NCI-H2107 treated with DMSO at 0.1 percent for 48 hours (cell line): ENCODE measurements at regions not wholly inside any gene's neighbourhood (a gene's known extent, or its start where the extent isn't known, plus 50 kb on each side); places are given as distances from the start of the nearest gene placed in this dataset.

Source experiments
- DNase-seq: peaks from one replicate; lab custom pipeline; 2025; ENCODE audit not compliant: unreplicated experiment; lab: John Stamatoyannopoulos, UW

DNA sequence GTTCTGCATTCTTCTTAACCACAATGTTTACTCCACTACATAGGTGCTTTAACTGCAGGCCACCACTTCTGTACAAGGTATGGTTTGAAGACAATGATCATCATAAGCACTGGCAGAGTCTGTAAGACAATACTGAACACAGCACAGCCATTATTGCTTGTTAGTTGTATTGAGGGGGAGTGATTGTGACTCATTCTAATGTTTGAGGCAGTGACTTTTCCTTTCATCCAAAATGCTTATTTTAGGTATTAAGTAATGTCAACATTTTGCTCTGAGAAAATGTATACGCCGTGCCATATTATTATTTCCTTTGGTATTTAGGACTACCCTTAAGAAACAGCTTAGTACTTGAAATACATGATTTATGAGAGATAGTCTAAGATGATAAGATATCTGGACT is 618.2 kb upstream of the ZNF717 start:
- DNase-seq = no peak

DNA sequence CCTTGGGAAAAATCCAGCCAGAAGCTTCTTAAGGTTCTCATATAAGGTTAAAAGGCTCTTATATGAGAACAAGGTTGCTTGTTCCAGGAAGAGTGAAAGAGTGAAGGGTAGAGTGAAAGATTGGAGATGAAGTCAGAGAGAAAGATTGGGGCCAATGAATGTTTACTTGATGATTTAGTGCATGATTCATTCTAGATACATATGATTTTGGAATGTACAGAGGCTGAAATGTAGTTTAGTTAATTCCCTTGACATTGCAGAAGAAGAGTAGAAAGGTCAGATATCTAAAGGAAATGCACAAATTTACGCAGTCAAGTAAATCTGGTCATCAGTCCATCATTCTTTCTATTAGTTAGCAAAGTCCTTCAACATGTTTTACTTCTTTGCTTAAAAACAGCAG is 619.8 kb upstream of the ZNF717 start:
- DNase-seq = no peak

DNA sequence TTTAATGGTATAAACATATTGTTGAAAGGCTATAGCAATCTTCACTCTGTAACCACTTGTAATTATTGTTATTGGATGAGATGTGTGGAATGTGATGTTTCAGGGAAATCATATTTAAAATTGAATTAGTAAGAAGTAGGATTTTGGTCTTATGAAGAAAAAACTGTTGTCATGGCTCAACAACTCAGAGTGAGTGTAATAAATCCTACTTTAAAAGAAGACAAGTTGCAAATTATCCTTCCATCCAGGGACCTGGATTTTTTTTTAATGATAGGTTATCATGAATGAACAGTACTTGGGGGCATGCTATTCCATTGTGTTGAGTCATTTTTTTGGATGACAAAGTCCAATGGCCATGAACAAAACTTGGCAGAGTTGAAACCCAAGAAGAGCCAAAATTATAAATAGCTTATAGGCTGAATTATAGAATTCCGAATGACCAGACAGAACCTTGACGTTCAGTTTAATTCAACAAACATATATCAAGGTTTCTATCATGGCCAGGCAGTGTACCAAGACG is 625.5 kb upstream of the ZNF717 start:
- DNase-seq = no peak

DNA sequence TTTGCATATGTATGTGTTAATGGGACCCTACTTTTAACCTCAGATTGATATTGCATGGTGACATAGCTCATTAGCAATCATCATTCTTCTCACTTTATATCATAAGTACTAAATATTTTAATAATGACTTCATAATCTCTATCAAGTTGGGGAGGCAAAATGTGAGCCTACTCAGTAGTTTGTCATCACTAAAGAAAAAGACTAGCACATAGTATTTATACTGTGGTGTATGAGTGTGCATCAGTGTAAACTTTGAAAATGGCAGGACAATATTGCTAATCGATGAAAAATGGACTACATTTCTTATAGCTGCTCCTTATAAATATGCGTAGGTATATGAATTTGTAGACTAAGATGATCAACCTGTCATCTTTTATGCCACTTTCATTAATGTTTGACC is 624.5 kb upstream of the ROBO2 start:
- no peak for DNase-seq

DNA sequence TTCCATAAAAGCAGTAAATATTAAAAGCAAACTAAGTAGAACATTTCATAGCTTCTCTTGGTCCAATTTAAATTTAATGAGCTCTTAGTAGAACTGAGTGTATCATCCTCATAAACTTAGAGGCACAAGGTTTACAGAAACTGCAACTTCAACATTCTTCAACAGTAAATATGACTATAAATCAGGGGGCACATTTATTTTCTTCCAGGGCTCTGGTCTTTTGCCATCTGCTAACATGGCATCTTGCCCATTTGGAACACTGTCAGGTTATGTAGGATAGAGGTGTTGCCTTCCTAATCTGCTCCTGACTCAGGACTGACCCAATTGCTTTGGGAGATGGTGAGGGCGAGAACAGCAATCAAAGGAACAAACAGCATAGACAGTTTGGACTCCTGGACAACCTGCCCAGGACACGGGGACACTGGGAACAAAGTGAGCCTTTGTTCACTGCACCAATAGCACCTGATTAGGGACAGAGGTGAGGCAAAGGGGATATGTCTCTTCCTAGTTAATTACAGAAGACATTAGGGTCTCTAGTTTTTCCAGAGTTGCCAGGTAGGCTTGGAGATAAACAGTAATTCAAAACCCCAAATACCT is 610.2 kb upstream of the ROBO2 start:
- DNase-seq = no peak

DNA sequence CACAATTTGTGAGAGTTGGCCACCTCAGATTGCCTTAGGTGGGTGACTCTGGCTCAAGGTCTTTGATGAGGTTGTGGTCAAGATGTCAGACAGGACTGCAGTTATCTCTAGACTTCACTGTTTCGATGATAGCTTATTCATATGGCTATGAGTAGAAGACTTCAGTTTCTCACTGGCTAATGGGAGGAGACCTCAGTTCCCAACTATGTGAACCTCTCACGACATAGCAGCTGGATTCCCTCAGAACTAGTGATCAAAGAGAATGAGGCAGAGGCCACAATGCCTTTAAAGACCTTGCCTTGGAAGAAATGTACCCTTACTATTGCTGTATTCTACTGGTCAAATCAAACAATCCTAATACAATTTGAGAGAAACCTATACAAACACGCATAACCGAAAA is 607.5 kb upstream of the ROBO2 start:
- DNase-seq = no peak

DNA sequence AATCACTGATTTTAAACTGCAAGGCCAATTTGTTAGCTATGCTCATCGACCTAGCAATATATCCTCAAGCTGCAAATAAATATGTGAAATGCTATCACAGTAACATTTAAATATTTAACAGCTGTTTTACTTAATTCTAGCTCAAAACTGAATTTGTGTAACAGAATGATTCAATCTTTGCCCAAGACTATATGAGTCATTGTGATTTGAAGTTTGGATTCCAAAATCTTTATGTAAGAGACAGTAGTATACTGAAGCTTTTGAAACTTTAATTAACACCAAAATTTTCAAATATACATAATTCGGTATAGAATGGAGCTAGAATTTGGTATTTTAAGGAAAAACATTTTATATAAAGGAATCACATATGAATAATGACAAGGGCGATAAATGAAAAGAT is 603.0 kb upstream of the ROBO2 start:
- DNase-seq = no peak

DNA sequence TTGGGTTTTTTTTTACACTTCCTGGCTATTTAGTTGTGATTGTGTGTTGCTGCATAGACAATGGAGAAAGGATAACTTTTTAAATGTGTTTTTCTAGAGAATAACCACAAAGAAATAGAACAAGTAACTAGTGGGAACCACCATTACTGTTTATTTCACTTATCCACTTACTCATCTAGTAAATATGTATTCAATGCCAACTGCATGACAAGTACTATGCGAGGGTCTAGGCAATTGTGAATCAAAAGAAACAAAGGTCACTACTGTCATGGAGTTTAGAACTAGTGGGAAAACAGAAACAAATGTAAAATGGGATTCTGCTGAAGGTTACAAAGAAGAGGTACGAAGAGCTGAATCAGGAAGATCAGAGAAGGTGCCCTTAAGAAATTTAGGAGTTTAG is 600.9 kb upstream of the ROBO2 start:
- no peak for DNase-seq

DNA sequence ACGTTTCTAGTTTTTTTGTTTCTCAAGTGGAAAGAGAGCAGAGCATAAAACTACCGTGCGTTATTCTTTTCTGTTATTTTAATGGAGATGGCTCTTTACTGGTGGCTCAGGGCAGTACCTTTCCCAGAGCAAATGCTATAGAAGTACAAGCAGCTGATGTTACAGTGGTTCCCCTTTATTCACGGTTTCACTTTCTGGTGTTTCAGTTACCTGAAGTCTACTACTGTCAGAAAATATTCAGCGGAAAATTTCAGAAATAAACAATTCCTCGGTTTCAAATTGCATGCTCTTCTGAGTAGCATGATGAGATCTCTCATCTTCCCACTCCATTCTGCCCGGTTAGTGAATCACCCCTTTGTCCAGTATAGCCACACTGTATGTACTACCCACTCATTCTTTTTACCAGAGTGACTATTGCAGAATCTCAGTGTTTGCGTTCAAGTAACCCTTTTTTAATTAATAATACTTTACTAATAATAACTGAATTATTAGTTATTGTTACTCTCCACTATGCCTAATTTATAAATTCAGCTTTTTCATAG is 597.5 kb upstream of the ROBO2 start:
- DNase-seq = no peak

DNA sequence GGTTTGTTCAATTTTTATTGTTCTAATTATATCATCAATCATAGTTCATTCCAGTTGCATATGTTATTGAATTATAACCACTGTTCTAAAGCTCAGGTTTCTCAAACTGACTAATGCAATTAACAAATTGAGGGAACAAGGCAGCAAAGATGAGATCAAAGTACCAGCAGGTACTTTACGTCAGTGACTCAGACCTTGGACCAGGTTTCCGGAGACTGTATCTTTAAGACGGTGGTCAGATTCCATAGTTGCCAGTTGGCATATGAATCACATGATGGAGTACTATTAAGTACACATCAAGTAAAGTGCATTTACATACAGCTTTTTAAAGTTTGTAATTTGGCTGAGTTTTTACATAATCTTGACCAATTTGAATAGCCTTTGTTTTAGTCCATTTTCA is 583.6 kb upstream of the ROBO2 start:
- no peak for DNase-seq

DNA sequence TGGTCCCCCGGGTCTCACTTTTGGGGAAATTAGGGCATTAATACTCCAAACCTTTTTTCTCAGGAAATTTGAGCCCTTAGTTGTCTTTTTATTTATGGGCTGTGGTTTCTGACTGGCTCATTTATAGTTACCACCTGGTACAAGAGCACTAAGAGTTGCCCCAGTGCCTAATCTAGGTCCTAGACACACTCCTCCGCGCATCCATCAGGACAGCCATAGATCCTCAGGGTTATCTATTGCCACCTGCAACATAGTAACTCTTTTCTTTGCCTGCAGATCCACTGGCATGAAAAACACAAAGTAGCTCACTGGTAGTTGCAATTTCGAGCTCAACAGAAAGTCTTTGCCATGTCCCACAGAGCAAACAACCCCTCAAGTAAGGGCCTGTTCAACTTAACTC is 576.4 kb upstream of the ROBO2 start:
- DNase-seq = no peak

DNA sequence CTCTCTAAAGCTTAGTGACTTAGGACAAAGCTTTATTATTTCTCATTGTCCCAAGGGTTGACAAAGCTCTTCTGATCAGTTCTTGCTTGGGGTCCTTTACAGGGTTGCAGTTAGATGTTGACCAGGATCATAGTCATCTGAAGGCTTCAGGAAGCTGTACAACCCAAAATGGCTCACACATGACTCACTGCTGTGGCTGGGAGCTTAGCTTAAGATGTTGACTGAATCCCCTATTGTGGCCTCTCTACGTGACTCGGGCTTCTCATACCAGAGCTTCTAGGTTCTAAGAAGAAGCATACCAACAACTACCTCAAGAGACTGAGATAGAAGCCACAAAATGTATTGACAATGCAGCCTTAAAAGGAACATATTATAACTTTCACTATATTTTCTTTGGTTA is 569.6 kb upstream of the ROBO2 start:
- no peak for DNase-seq

DNA sequence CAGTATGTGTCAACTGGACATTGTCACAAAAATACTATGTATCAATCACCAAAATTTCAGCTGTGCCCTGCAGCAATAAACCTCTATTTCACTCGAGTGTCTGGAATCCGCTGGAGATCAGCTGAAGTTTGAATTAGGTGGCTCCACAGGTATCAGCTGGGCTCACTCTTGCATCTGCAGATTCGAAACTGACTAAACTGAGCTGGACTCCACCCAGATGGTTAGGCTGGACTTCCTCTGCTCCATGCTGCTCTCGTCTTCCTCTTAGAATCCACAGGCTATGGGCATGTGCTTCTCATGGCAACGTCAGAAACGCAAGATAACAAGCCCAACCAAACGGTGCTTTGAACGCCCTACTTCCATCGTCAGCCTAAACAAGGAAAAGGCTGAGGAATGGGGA is 565.3 kb upstream of the ROBO2 start:
- no peak for DNase-seq

DNA sequence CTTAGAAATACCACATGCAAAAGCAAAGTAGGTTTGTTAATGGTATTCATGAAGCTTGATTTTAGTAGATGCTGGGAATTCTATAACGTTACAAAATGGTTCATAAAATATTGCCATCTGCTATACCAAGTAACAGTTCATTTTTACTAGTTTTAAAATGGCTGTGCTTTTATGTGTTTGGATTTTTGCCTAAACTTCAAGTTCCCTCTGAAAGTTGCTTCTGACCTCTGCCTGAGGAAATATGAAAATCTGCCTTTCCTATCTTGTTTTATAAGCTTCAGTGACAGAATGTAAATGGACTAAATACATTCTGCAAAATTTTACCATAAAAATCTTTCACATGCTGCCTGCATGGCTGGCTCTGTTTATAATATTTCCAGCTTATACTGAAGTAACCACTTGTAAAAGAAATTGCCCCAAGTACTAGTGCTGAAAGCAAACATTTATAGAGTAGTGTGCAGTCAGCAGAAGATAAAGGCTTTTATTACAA is 560.7 kb upstream of the ROBO2 start:
- DNase-seq = no peak

DNA sequence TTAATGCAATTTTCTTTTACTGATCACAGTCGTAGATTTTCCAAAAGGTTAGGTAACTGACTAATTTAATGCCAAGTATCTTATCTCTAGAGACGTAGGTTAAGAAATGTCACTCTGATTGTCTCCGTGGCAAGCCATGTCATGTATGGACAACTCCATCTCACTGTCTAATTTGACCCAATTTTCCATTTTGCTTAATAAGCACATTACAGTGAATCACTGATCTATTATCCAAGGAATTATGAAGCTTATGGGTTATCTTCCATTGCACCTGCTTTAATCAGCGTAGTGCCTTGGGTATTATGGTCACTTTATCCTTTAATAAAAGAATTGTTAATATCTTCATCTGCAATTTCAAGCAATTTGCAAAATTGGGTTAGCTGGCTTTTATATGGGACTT is 557.4 kb upstream of the ROBO2 start:
- DNase-seq = no peak

DNA sequence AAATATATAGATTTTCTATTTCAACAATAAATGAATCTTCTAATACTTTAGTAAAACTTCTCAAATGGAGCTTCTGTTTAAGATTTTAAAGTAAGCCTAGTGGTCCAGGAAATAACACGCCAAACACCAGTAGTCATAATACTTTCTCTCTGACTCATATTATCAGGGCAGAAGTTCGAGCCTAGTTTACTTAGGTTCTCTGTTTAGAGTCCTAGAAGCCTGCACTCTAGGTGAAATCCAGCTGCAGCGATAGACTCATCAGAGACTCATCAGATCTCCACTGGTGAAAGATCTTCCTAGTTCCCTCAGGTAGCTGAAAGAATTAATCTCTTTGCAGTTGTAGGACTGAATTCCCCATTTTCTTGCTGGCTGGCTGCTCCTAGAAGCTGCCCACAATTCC is 552.5 kb upstream of the ROBO2 start:
- no peak for DNase-seq

DNA sequence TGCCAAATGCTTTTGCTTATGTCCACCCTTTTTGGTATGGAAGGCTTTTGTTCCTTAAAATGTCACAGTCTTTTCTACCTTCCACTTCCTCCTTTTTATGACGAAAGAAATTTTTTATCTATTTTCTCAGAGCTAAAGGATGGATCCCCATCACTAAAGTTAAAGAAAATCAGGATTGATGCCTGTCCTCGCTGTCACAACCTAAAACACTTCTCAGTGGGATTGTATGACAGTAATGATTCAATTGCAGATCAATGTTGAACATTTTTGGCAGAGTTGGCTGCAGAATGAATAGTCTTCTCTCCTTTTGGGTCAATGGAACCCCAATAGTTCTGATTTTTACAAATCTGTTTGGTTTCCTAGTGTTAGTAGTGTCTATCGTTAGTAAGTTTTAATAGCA is 549.8 kb upstream of the ROBO2 start:
- no peak for DNase-seq

DNA sequence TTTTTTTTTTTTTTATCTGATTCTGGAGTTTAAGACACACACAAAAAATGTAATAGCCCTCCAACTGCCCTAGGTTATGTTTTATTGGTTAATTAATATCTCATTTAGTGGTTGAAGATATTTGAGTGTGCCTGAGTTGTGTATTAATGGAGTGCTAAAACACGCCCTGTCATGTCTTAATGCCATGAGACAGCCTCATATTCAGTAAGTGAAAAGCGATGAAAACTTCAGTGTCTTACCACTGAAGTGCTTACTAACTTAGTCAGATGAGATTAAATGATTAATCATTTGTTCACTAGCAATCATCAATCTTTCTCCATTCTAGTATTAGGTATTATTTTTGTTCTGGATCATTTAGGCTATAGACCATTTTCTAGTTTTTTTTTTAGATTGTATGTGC is 544.7 kb upstream of the ROBO2 start:
- no peak for DNase-seq

DNA sequence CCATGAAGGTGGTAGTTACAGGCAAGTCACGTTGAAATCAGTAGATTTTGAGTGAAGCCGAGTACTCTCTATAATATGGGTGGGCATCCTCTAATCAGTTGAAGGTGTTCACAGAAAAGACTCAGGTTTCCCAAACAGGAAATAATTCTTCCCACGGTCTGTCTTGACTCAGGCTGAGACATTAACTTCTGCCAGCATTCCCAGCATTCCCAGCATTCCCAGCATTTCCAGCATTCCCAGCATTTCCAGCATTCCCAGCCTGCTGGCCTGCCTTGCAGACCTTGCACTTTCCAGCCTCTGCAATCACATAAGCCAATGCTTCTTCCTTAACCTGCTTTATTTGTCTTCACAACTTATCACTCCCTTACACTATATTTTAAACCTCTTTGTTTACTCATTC is 542.3 kb upstream of the ROBO2 start:
- no peak for DNase-seq

DNA sequence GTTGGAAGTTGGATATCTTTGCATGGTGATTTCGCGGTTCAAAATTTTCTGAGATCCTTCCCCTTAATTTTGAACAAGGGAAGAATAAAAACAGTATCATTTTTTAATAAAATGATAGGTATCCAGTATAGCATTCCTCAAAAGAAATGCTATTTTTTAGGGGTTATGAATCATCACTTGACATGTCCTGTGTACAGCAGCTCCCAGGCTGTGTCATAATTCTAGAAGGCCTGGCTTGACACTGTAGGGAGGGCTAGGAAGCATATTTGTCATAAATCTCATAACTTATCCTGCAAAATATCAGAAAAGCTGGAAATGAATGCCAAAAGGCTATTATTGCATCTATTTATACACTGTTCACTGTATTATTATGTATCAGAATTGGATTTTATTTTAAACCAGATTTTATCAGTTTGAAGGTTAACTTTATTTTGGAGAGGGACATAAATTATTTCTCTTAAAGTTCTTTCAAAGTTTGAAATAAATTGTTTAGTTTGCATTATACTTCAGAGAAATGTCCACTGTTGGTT is 539.1 kb upstream of the ROBO2 start:
- DNase-seq = no peak

DNA sequence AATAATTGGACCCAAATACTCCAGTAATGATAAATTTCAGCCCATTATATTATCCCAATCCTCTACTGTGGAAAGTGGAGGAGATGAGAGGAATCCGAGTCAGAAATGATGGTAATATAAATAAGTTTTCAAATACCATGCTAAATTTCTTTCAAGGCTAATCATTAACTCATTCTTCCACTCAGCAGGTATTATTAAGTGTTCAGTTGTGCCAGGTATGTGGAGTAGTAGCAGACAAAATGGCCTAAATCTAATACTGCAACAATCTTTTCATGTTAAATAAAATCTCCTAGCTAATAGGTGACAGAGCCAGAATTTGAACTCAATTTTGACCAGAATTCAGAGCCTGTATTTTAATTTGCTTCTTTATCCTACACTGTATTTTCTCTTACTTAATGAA is 538.6 kb upstream of the ROBO2 start:
- no peak for DNase-seq

DNA sequence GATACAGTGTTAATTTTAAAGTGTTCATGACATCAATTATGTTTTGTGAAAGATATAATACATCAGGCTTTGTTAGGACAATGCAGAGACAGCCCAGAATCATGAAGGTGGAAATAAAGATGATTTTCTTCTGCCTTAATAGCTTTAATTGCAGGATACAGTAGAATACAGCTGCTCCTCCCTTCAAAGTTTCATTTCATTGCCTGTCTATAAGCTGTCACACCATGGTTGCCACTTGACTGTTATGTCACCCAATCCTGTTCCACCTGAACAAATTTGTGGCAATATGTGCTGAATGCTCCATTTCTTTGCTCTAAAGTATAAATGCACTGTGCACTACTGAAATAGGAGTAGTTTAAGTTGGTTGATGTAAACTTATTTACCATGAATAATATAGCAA is 537.8 kb upstream of the ROBO2 start:
- DNase-seq = no peak
